ENCODE measurements at regions not wholly inside any gene's neighbourhood (a gene's known extent, or its start where the extent isn't known, plus 50 kb on each side); places are given as distances from the start of the nearest gene placed in this dataset.

DNA sequence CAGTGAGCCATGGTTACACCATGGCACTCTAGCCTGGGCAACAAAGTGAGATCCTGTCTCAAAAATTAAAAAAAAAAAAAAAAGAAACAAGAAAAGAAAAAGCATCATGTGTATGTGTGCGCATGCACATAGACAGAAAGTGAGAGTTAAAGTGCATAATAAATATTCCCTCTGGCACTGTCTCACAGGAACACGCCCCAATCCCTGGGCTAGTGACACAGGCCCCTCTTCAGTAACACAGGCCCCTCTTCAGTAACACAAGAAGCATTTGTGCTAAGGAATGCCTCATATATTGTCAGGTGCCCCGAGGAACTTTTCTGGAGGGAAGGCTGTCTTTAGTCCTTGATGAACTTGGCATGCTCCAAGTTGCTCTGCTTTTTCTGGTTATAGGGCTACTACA, 57.5 kb downstream of the RPL27A start:
- no peak for DNase-seq

DNA sequence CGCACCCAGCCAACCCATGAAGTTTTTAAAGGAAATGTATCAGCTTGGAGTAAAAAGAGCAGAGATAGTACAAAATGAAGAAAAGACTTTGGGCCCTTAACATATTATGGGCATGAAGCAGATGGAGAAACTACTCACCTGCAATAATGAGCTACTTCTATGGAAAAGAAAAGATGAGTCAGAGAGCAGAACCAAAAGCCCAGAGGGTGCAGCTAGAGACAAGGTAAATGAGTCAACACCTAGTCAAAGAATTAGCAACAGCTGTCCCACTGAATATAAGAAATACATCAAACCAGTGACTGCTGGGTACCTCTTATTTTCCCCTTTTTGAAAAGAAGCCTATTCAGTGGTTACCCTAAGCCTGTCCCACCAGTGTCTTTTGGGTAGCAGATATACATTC, 61.8 kb downstream of the RPL27A start:
- DNase-seq = no peak

DNA sequence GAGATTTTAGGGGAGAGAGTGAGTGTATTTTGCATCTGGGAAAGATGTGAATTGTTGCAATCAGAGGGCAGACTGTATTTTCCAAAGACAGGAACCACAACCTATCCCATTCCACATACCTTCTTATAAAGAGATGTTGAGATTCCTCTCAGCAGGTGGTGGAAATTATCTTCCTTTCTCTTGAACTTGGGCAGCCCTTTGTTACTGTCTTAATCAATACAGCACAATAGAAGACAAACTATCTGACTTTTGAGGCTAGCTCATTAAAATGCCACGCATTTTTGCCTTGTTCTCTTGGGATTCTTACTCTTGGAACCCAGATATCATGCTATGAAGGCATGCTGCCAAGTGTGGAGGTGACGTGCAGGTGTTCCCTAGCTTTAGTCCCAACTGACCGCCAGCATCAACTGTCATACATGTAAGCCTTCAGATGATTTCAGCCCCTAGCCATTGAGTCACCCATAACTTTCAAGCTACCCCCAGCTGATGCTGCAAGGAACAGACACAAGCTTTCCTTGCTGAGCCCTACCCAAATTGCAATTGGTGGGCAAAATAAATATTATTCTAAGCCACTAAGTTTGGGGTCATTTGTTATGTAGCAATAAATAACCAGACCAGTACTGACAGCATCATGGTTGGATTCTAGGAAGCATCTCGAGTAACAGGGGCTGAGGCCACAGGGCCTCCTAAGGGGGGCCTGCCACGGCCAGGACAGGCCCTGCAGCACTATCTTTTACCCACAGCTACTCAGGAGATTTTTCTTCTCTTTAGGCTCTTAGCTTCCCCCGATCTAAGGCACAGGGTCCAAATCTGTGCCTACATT, 63.0 kb downstream of the RPL27A start:
- no peak for DNase-seq

DNA sequence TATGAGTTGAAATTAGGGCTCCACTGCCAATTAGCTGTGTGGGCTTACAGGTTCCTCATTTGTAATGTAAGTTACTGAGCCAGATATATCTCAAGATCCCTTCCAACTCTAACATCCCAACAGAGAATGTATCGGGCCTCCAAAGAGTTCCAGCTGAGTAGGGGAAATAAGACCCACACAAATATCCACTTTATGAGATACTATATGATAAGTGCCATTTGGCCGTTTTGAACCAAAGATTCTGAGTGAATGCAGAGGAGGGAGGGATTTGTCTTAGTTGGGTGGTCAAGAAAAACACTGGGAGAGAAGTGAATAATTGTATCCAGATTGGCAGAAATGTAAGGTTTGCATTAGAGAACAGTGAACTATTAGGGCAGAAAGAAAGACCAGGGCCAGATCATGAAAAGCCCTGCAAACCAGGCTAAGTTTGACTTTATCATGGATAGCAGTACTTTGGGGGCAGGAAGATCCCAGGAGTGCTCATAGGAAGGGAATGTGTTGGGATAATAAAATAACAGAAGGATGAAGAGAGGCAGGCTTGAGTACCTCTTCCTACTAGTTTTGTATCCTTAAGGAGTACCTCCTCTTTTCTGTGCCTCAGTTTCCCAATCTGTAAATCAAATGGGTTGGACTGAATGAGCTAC, 63.9 kb downstream of the RPL27A start:
- DNase-seq = no peak

DNA sequence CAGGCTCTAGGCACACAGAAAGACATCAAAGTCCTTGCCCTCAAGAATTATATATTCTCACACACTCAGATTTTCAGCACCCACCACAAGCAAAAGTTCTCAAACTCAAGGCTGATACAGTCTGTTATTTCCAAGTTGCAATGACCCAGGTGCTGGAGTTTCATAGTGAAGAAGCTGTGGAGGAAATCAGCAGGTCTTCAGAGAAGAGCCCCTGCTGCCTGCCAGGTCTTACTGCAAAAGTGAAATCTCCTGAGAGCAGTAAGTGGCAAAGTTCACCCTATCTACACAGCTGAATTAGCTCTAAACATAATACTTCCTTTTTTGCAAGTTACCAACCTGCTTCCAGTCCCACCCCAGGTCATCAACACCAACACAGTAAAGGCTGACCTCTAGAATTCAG, 64.6 kb downstream of the RPL27A start:
- no peak for DNase-seq

DNA sequence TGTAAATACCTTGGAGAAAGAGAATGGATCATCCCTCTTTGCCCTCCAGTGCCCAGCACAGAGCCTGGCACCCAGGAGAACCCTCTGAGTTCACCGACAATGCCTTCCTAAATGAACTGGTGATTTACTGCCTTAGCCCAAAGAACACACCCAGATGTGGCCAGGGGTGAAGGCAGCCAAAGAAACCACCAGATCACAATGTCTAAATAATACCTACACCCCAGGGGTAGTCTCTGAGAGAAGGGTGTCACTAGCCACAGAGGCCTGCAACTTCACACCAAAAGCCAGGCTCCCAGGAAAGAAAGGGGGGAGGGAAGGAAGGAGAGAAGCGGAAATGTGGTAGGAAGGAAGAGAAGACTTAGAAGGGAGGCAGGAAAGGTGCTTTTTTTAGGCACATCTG, 65.7 kb downstream of the RPL27A start:
- DNase-seq = no peak

DNA sequence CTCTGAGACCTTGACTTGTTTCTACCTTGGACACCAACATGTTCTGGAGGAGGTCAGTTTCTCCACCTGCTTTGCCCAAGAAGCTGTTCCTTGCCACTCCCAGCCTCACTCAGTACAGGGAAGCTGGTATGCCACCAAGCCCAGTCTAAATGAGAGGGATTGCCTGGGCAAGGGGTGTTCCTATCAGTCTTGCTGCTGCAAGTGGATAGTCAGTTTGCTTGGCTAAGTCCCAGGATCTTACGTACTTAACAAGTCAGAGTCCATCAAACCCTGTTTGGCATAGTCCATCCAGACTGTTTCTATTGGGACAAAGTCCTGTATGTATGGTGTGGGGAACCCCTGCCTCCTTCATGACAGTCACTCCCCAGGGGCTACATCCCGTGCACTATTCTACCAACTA, 66.6 kb downstream of the RPL27A start:
- no peak for DNase-seq

DNA sequence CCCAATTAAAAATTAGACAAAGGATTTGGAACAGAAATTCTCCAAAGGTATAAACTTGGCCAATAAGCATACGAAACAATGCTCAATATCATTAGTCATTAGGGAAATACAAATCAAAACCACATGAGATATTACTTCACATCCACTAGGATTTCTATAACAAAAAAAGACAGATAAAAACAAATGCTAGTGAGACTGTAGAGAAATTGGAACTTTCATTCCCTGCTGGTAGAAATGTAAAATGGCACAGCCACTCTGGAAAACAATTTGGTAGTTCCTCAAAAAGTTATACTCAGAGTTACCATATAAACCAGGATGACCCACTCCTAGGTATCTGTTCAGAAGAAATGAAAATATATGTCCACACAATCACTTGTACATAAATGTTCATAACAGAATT, 71.6 kb downstream of the RPL27A start:
- DNase-seq = no peak

DNA sequence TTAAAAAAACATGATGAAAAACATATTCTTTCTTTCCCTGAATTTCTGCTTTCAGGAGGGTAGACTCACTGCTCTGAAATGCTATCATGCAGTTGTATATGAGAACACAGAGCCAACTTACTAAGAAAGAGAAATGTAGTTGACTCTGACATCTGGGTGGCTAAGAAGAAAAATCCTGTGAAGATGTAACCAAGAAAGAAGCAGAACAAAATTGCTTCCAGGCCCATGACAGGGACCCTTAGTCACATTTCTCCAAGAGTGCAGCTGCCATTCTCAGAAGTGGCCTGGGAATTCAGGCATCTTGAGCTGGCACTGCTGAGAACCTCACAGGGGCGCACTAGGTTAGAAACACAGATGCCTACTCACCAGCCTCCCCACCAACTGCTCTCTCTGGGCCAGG, 73.6 kb downstream of the RPL27A start:
- DNase-seq = no peak

DNA sequence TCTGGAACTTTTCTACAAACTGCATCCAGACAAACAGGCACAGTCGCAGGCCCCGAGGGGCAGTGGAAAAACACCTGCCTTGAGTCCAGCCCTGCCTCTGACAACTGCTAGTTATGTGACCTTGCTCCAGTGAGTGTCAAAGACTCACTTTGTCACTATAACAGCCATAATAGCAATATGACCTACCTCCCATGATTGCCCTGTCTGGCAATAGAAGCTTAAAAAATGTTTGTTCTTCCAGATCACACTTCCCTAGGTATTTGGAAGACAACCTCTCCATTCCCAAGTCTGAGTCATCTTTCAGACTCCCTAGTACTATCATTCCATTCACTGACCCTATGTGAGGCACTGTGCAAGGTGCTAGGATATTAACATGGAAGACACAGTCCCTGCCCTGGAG, 74.5 kb downstream of the RPL27A start:
- no peak for DNase-seq

DNA sequence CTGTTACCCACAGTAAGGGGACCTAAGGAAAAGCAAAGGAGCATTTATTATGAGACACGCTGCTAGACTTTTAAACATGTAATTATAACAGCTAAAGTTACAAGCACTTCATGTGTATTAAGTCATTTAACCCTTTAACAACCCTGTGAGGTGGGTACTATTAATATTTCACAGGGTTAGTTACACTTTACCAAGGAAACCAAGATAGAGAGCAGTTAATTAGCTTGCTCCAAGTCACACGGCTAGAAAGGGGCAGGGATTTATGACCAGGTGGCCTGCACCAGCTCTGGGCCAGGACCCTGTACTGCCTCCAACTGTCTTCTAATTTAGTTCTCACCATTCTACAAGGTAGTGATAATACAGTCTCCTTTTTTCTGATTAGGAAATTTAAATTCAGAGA, 74.9 kb downstream of the RPL27A start:
- no peak for DNase-seq

DNA sequence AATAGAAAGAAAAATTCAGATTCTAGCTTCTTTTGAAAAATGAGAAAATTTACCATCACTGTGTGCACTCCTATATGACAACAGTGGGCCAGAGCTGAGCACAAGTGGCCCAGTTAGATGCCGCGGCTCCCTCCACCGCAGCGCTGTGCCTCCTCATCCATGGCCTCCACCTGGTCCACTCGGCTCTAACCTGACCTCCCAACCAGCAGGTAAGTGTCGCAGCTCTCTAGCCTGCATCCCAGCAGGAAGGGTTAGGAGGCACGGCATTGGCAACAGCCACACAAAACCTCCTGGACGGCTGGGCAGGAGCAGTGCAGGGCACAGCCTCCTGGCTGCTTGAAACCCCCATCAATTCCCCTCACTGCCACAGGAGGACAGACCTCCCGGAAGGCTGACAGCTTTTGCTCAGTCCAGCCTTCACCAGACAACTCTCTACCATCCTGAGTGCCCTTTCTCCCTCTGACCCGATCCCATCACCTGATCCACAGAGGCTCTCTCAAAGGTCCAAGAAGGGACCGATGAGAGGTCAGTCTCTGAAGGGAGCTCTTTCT, 76.1 kb downstream of the RPL27A start:
- DNase-seq = no peak

DNA sequence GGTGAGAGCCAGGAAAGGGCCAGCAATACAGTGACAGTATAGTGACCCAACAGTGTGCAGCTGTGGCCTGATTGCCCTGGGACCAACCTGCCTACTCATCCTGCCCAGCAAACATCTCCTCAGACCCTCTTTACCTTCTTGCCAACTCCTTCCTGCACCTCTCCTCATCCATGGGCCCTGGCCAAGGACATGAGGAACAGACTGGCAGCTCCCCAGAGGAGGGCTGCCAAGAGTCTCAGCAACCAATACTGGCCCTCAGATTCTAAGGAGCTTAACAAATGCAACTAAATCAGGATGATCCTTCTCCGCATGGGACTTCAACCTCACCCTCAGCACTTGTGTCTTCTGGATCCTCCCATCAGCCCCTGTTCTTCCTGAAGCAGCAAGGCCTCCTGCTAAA, 77.0 kb downstream of the RPL27A start:
- DNase-seq = no peak

DNA sequence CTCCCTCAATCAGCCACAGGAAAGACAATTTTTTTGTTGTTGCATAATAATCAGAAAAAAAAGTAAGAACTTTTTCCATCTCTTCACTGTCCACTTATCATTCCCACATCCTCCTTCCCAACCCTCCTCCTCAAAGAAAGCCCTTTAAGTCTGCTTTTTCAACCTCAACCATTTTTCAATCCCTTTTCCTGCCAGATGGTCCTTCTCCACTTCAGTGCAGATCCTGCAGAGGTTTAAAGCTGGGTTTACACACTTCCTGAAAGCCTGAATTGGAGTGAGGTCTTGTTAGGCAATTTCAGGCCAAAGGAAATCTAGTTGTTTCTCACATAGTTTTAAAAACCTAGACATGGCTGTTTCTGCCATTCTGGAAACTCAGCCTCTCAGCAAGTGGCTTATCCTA, 78.3 kb downstream of the RPL27A start:
- no peak for DNase-seq

DNA sequence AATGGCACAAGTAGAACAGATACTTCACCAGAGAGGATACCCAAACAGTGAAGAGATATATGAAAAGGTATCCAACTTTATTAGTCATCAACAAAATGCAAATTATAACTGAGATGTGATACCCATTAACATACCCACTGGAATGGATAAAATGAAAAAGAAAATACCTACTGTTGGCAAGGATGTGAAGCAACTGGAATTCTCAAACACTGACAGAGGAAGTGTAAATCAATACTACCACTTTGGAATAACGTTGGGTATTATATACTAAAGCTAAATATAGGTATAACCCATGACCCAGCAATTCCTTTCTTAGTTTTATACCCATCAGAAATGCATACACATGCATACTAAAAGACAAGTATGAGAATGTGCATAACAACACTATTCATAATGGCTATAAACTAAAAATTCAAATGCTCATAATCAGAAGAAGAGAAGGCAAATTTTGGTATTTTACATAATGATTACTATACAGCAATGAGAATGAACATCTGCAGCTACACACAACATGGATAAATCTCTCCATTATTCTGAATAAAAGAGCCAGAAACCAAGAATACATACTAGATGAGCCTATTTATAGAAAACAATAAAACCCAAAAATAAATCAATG, 80.6 kb downstream of the RPL27A start:
- no peak for DNase-seq

DNA sequence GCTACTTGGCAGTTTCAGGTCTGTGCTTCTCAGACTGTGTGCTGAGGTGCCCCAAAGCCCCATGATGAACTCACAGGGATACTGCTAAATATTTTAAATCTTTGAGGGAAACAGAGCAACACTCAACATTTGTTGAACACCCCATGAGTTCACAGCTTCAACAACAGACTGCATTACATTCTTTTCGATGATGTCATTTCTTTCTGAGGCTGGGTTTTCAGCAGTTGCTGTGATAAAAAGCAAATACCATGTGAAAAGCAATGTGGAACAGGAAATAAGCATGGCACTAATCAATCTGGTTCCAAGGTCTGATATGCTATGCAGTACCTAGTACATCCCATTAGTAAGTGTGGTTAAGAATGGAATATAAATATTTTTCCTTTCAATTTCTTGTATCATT, 82.7 kb downstream of the RPL27A start:
- DNase-seq = no peak

DNA sequence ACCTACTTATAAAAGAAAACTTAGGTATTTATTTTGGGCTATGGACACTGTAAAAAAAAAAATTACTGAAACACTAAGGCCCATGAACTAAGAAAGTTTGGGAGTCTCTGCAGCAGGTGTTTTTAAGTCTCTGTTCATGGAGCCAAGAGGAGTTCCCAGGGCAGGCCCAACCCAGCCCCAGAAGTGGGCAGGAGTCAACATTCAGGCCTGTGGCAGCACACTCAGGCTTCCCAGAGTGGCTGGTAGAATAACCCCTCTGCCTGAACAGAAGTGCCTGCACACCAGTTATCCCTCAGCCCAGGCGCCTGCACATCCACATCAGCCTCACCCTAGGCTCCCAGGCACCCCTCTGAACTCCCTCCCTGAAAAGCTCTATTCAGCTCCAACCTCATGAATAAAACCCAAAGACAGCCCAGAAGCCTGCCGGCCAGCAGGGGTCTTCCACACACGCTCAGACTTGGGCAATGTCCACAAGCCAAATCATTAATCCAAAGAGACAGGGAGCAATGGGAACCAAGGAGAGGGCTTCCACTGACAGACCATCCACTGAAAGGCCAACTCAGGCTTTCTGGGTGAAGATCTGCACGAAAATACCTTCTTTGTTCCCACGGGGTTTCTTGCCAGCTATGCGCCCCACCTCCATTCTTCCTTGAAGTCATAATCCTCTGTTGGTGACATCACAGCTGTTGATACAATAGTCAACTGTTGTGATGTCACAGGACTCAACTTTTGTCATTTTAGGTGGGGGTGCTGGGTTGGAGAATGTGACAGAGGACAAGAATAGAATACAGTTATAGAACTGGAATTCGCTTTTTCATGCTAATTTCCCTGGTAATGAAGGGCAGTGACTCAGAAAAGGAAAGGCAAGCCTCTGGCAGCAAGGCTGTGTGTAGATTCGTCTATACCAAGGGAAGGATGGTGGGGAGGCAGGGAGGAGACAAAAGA, 83.7 kb downstream of the RPL27A start:
- DNase-seq = no peak

DNA sequence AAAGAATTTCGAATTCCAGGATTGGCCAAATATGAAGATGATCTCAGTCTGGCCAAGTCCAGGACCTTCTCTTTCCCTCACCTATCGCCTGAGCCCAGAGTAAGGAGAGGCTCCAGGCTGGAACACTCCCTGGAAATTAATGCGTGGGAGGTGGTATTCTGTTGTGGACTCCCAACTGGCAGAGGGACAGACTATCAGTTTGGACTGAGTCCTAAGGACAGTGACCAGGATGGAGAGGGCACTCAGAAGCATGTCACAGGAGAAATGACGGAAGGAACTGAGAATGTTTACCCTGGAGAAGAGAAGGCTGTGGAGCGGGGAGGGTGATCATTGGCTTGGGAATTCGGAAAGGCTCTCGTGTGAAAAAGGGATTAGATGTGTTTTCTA, 84.4 kb downstream of the RPL27A start:
- DNase-seq = no peak

DNA sequence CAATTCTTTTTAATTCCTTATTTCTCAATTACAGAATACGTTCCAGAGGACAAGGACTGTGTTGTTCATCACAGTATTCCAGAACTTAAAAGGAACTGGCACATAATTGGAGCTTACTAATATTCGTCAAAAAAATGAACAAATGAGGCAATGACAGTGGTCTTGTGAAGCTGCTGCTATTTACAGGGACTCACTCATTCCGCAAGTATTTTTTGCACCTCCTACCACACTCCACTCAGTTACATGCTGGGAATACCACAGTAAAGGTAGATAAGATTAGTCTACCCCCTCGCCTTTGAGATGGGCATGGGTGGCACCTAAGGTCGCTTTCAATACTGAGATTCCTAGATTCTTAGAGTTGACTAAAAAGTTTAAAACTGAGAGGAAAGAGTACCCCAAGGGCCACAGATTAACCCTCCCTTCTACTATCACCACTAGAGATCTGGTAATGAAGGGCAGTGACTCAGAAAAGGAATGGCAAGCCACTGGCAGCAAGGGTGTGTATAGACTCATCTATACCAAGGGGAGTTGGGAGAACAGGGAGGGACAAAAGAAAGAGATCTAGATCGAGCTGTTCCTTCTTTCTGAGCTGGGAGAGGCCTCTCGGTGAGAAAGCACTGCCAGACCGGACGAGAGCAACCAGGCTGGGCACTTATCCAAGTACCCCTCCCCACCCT, 85.0 kb downstream of the RPL27A start:
- DNase-seq = no peak

DNA sequence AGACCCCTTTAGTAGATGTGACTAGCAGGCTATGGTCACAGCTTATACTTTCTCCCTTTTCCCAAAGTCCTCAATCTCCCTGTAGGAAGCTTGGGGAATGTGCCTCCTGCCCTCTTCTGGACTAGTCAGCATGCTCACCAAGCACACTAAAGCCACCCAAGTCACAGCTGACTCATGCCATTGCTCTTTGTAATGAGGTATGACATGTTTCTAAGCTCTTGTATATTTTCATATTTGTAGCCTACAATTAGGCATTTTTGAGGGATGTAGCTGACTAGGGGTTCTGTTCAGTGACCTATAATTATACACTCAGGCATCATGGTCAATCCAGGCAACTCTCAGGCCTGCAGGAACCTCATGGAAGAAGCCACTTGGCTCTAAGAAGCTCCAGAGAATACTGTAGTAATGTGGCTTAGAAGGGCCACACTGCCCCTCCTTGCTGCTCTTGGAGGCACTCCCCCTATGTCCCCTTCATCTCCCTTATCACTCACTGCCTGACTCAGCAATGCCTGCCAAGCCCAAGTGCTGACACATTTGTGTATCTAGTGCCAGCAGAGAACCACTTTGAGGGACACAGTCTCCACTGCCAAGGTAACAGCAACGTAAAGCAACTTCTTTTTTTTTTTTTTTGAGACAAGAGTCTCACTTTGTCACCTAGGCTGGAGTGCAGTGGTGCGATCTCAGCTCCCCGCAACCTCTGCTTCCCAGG, 86.2 kb downstream of the RPL27A start:
- no peak for DNase-seq
